ENCODE measurements at regions not wholly inside any gene's neighbourhood (a gene's known extent, or its start where the extent isn't known, plus 50 kb on each side); places are given as distances from the start of the nearest gene placed in this dataset.

DNA sequence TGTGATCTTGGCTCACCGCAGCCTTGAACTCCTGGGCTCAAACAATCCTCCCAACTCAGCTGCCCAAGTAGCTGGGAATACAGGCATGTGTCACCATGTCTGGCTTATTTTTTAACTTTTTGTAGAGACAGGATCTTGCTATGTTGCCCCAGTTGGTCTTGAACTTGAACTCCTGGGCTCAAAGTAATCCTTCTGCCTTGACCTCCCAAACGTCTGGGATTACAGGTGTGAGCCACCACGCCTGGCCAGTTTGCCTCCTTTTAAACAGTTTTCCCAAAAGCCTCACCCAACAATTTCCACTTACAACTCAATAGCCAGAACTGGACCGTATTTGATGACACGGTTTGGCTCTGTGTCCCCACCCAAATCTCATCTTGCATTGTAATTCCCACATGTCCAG is 85.4 kb upstream of the FOXN2 start (continued):
- TF ChIP-seq, protein P1, sequence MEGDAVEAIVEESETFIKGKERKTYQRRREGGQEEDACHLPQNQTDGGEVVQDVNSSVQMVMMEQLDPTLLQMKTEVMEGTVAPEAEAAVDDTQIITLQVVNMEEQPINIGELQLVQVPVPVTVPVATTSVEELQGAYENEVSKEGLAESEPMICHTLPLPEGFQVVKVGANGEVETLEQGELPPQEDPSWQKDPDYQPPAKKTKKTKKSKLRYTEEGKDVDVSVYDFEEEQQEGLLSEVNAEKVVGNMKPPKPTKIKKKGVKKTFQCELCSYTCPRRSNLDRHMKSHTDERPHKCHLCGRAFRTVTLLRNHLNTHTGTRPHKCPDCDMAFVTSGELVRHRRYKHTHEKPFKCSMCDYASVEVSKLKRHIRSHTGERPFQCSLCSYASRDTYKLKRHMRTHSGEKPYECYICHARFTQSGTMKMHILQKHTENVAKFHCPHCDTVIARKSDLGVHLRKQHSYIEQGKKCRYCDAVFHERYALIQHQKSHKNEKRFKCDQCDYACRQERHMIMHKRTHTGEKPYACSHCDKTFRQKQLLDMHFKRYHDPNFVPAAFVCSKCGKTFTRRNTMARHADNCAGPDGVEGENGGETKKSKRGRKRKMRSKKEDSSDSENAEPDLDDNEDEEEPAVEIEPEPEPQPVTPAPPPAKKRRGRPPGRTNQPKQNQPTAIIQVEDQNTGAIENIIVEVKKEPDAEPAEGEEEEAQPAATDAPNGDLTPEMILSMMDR (conservative IDR thresholded peaks at IDR 0.05; ENCODE audit: low read depth in 2 of 2): no peak

DNA sequence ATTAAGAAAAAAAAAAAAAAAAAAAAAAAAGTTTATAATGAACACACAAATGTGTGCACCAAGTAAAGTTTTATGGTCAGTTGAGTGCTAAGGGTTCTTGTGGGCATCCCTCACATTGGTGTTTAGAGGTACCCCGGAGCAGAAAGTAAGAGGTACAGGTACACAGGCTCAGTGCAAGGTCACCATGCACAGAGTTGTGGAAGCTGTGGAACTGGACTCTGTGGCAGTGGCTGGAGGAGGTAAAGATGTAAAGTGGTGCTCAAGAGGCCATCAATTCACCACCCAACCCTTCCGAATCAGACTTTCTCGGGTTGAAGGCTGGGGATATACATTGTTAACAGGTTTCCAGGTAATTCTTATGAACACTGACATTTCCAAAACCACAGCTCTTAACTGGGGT is 83.6 kb upstream of the FOXN2 start:
- H2AFZ ChIP-seq: no peak overlapping the region
- H3K4me1 ChIP-seq (ENCODE audit: insufficient read depth): no peaks in the 10 kb centered on the region
- H3K27ac ChIP-seq (ENCODE audit: low read depth): no peak overlapping the region
- DNase-seq (ENCODE audit: low spot score) (no peak), ATAC-seq (no peak)
- H3K27me3 ChIP-seq (ENCODE audit: insufficient read depth): no peaks in the 10 kb centered on the region
- H3K4me3 ChIP-seq: no peak overlapping the region
- Mint-ChIP-seq H3K9me3 (no peaks in the 10 kb centered on the region), H3K36me3 (ENCODE audit: low read depth) (no peaks in the 10 kb centered on the region), H3K4me3 (no peak overlapping the region), H3K27ac (no peak overlapping the region), H3K27me3 (ENCODE audit: insufficient read depth, low read depth, poor library complexity) (peaks cover 4% of the 10 kb centered on the region), H3K4me1 (no peaks in the 10 kb centered on the region)
- no peaks in the 10 kb centered on the region for H3K9me2 ChIP-seq (ENCODE audit: insufficient read depth)
- H3K4me2 ChIP-seq: no peak overlapping the region
- H3F3A ChIP-seq (replicated peaks; ENCODE audit: low read depth): no peaks in the 10 kb centered on the region
- no peaks in the 10 kb centered on the region for H4K20me1 ChIP-seq (replicated peaks; ENCODE audit: insufficient read depth)
- no peaks in the 10 kb centered on the region for H3K36me3 ChIP-seq (ENCODE audit: insufficient read depth)
- no peaks in the 10 kb centered on the region for H3K79me2 ChIP-seq (replicated peaks; ENCODE audit: insufficient read depth)
- TF ChIP-seq, protein P2, sequence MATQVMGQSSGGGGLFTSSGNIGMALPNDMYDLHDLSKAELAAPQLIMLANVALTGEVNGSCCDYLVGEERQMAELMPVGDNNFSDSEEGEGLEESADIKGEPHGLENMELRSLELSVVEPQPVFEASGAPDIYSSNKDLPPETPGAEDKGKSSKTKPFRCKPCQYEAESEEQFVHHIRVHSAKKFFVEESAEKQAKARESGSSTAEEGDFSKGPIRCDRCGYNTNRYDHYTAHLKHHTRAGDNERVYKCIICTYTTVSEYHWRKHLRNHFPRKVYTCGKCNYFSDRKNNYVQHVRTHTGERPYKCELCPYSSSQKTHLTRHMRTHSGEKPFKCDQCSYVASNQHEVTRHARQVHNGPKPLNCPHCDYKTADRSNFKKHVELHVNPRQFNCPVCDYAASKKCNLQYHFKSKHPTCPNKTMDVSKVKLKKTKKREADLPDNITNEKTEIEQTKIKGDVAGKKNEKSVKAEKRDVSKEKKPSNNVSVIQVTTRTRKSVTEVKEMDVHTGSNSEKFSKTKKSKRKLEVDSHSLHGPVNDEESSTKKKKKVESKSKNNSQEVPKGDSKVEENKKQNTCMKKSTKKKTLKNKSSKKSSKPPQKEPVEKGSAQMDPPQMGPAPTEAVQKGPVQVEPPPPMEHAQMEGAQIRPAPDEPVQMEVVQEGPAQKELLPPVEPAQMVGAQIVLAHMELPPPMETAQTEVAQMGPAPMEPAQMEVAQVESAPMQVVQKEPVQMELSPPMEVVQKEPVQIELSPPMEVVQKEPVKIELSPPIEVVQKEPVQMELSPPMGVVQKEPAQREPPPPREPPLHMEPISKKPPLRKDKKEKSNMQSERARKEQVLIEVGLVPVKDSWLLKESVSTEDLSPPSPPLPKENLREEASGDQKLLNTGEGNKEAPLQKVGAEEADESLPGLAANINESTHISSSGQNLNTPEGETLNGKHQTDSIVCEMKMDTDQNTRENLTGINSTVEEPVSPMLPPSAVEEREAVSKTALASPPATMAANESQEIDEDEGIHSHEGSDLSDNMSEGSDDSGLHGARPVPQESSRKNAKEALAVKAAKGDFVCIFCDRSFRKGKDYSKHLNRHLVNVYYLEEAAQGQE (IDR thresholded peaks at IDR 0.05; ENCODE audit: unreplicated experiment): no peak
- TF ChIP-seq NANOG (IDR thresholded peaks at IDR 0.05; ENCODE audit: borderline replicate concordance) (no peak), ZNF114 (CRISPR knock-in tag; IDR thresholded peaks at IDR 0.05) (no peak), EZH2phosphoT487 (IDR thresholded peaks at IDR 0.05; ENCODE audit: unreplicated experiment) (no peak), EZH2 (IDR thresholded peaks at IDR 0.05; ENCODE audit: low read depth, unreplicated experiment) (no peak), ZNF331 (CRISPR knock-in tag; IDR thresholded peaks at IDR 0.05; ENCODE audit: low read depth) (no peak), ZNF462 (CRISPR knock-in tag; IDR thresholded peaks at IDR 0.05) (no peak), POLR2AphosphoS5 (IDR thresholded peaks at IDR 0.05; ENCODE audit: low read depth) (no peak), JUNB (IDR thresholded peaks at IDR 0.05; ENCODE audit: unreplicated experiment) (no peak)
- TF ChIP-seq, protein P1 (conservative IDR thresholded peaks at IDR 0.05; ENCODE audit: low read depth in 2 of 2): no peak
- TF ChIP-seq, protein P3, sequence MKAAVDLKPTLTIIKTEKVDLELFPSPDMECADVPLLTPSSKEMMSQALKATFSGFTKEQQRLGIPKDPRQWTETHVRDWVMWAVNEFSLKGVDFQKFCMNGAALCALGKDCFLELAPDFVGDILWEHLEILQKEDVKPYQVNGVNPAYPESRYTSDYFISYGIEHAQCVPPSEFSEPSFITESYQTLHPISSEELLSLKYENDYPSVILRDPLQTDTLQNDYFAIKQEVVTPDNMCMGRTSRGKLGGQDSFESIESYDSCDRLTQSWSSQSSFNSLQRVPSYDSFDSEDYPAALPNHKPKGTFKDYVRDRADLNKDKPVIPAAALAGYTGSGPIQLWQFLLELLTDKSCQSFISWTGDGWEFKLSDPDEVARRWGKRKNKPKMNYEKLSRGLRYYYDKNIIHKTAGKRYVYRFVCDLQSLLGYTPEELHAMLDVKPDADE (IDR thresholded peaks at IDR 0.05): no peak

Measured in GM23338 (cell line).